HK-2 (cell line): ENCODE measurements at regions not wholly inside any gene's neighbourhood (a gene's known extent, or its start where the extent isn't known, plus 50 kb on each side); places are given as distances from the start of the nearest gene placed in this dataset.

Experiments used
- DNase-seq: peaks from one replicate; pipeline ENCODE4 v3.0.0-alpha.2; 2018; ENCODE audit not compliant: unreplicated experiment

DNA sequence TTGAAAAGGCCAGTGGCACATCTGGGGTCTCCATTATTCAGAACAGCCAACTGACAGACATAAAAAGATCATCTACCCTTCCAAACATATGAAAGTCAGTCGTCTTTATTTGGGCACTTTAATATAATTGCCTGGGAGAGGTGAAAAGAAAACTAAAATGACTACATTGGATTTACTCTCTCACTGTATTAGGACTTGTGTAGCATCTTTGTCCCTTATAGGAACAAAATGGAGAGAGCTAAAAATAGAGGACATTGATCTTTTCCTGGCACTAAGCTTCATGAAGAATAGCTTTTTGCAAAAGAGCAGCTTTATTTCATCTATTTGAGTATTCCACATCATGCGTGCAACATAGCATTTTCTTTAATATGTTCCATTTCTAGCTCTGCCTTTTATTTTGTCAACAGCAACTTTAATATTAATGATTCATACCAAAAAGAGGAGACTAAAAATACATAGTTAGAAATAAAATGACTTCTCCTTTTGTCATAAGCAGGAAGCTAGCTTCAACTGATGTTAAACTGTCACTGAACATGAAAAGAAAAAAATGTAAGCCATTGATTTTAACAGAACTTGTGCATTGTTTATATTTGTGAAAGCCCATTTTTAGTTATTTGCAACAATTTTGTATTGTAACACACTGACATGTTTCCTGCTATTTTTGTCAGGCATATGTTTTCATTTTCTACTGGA, 254.6 kb downstream of the SEC23A start:
- no peak for DNase-seq

DNA sequence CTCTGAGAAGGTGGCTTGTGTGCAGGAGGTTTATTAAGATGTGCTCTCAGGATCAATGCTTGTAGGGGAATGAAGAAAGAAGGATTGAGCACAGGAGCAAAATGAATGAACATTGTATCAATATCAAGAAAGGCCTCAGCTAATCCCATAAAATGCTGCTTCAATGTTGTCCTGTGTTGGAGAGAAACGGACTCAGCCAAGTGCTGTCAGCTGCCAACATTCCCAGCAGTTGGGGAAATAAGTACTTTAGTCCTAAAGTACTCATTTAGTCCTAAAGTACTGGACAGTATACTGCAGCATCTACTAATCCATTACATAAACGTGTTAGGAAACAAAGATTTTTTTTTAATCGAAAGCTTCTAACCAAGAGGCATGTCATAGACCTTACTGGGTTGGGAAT, 255.9 kb downstream of the SEC23A start:
- no peak for DNase-seq

DNA sequence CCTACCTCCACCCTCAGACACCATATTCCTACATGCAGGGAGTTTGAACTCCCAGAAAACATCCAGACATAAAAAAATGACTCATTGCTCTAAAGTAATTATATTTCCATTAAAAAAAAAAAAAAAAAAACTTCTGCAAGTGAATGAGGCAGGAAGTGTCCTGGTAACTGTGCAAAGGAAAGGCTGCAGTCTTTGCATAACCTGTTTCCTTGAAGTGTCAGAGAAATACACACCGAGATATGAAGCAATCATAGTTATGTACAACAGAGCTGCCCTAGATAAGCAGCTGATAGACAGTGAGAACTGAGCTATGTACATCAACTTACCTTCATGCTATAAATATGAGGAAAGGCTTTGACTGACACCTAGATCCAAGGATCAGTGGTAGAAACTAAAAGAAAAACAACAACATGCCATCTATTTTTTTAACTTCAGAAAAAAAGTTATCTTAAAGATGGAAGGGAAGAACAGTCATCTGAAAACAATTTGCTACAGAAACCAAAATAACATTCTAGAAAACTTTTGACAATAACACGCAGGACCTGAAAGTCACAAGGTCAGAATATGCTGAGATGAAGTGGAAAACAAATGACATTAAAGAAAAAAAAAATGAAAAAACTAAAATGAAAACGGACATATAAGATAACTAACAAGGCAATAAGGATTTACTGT, 263.2 kb downstream of the SEC23A start:
- DNase-seq = no peak

DNA sequence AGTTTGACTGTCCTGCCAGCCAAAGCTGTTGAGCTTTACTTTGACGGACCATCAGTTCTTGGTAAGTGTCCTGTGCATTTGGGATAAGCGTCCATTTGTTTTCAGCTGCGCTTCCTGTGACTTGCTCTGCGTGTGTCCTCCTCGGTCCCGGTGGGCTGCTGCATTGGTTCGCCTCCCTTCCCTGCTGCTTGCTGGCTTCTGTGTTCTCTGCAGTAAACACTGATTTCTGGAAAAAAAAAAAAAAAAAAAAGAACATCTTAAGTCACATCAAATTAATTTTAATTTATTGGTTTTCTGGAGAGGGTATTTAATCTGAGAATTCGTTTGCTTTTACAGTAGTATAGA, 264.1 kb downstream of the SEC23A start:
- DNase-seq = no peak

DNA sequence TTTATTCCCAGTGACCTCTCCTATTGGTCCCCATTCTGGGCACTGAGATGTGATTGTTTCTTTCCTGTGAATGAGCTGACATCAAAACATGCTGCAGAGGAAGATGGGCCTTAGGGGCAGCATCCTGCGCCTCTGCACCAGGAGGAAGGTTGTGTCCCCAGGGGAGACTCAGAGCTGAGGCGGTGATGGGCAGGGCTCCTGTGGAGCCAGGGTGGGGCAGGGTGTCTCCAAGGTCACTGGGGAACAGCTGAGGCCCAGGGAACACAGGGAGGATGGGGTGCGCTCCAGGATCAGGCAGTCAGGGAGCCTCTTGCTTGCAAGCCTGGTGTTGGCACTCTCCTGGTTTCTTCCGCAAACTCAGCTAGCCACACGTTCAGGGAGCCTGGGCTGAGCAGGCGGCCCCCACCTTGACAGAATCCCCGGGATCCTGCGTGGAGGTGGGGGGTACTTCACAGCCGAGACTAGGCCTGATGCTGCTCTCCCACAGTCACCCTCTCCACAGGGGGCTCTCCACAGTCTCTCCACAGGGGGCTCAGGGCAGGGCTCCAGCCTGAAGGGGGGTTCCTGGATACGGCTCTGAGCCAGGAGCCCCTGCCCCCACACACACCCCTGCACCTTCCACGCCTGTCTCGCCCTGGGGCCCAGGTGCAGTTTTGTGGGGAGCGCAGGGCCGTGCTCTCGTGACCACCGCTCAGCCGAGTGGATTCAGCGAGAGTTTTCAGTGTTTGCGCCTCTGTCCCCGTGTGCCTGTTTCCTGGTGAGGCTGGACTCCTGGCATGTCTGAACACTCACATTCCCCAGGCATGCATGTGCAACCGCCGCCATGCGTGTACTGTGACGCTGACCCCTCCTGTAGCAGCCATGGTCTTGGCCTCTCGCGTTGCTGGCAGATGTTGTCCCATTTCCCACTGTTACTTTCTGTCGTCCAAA, 264.7 kb downstream of the SEC23A start:
- DNase-seq = no peak

DNA sequence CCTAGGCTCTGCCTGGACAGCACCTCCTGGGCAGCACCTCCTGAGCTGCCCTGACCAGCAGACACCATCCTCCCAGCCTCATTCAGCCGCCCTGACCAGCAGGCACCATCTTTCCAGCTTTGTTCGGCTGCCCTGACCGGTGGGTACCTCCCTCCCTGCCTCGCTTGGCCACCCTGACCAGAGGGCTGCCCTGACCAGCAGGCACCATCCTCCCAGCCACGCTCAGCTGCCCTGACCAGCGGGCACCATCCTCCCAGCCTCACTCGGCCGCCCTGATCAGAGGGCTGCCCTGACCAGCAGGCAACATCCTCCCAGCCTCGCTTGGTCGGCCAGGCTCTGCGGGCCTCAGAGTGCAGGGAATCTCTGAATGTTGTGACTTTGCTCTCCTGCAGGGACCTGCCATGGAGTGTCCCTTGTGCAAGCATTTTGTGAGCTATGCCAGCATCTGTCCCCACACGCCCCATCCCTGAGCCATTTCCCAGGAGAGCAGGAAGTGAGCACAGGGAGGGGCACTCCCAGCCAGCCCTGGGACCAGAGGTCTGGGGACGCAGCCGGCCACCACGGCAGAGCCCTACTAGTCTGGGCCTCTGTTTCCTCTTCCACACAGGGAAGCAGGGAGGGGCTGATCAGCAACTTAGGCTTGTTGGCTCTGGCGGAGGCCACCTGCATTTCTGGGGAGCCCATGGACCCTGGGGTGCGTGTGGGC, 265.5 kb downstream of the SEC23A start:
- DNase-seq = no peak

DNA sequence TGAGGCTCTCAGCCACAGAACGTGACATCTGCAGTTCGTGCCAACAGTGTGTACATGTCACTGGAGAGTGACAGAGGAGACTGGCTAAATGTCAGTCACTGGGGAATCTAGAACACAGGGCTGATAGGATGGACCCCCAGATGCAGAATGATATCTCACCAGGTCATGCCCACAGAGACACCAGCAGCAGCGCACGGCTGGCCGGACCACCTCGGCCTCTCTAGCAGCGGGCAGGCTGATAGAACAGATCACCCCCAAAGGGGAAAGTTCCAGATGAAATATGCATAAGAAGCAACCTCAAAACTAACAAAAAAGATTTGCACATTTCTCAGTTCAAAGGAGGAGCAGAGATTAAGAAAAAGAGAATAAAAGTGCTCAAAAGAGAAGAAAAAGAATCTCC, 266.5 kb downstream of the SEC23A start:
- DNase-seq = no peak

DNA sequence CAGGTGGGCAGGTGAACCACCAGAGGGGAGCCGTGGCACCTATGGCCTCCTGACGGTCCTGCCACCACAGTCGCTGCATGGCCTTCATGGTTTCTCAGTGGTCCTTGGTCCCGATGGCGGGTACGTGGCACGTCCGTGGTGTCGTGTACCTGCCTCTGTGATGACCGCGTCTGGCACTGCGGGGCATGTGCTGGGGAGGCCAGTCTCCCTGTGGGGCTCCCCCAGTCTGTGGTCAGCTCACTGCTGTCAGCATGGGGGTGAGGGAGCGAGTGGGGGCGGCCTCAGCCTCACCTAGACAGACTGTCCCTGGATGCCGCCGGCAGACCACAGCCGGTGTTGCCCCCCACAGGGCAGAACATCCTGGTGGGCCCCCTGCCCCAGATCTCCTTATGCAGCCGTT, 267.2 kb downstream of the SEC23A start:
- DNase-seq = no peak

DNA sequence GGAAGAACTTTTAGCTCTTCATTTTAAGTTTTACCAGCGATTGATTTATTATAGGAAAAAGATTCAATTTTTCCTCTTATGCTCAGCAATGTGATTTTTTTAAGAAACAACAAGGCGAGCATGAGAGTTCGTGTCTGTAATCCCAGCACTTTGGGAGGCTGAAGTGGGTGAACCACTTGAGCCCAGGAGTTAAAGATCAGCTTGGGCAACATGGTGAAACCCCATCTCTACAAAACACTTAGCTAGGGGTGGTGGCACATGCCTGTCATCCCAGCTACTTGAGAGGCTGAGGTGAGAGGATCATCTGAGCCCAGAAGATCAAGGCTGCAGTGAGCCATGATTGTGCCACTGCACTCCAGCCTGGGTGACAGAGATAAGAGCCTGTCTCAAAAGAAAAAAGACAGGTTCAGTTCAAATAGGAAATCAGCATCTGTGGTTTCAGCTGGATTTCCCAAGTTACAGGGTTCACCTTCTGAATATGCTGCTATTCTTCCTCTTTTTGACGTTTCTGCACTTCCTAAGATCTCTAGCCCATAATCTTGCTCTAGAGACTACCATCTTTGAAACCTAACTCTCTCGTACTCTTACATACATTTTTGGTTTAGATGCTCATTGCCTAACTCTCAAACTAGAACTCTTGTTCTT, 274.7 kb downstream of the SEC23A start:
- no peak for DNase-seq

DNA sequence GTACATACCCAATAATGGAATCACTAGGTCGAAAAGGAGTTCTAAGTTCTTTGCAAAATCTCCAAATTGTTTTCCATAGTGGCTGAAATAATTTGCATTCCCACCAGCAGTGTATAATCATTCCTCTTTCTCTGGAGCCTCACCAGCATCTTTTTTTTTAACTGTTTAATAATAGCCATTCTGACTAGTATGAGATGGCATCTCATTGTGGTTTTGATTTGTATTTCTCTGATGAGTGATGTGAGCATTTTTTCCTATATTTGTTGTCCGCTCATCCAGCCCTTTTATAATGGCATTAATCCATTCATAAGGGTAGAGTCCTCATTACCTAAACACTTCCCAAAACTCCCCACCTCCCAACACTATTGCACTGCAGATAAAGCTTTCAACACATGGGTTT, 278.3 kb downstream of the SEC23A start:
- DNase-seq = no peak

DNA sequence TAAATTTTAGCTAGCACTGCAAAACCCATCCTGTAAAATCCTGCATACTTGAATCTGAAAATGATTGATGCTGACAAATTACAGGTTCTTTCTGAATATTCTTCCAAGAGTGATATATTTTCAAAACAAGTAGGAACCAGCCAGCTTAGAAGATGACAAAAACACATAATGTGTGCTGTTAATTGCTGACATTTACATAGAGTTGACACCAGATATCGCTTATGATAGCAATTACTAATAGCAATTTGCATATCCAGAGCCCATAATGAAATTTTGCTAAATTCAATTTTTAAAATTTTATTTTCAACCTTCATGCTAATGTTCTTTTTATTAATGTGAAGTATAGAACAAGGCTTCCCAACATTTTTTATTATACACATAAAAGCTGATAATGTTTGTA, 284.5 kb downstream of the SEC23A start:
- DNase-seq = no peak

DNA sequence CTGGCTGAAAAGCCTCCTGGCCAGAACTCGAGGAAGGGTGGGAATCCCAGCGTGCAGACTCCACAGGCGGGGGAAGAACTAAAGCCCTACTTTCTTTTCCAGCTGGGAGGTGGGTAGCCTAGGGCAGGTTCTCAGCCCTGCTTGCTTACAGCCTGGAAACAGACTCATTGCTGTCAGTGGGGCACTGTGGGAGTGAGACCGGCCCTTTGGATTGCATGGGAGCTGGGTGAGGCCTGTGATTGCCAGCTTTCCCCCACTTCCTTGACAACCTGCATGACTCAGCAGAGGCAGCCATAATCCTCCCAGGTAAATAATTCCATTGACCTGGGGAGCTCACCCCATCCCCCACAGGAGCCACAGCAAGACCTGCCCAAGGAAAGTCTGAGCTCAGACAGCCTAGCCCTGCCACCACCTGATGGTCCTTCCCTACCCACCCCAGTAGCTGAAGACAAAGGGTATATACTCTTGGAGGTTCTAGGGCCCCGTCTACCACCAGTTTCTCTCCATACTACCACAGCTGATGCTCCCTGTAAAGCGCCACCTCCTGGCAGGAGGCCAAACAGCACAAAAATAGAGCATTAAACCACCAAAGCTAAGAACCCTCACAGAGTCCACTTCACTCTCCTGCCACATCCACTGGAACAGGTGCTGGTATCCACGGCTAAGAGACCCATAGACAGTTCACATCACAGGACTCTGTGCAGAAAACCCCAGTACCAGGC, 294.1 kb downstream of the SEC23A start:
- peak; percentile 2 for DNase-seq

DNA sequence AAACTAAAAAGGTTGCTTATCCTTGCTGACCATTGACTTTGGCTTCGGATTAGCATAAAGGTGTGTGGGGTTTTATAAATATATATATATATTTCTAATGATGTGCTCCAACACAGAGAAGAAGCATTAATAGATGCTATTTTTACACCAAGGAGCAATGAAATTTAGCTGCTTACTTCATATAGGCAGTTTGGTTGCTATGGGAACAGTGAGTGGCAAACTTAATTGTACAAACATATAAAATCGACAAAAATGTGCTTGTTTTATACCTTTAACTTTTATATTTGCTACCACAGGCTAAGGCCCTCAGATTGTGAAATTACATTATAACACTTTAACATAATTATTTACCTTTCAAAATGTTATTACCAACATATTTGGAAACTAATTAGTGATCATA, 303.4 kb downstream of the SEC23A start:
- no peak for DNase-seq

DNA sequence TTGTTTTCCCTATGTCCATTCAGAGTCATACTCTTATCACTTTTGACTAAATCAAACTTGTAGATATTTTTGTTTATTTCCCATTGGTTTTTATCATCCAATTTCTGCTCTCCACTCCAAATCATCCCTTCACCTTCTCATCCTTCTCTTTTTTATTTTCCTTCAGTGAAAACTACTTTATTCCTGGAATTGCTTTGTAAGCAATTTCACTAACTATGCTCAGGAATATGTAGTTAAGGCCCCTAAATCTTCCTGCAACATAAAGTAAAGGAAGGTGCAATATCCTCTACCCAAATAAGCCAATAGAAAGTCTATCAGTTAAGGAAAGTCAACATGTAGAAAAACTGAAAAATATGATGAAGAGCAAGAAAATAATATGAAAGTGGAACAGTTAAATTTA, 308.4 kb downstream of the SEC23A start:
- no peak for DNase-seq

DNA sequence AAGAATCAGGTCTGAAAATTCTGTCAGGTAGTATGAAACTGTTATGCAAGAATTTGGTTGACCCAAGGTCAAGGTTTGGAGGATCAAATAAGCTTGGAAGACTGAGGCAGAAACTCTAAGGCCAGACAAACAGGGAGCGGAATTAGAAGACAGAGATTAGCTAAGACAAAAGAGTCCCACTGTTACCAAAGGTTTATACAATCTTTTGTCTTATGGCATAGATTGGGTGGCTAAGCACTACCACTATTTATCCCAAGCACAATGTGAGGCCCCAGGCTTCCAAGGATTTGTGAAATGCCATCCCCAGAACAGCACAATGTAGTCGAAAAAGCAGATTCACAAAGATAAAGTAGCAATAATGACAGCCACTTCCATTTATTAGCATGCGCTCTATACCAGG, 311.2 kb downstream of the SEC23A start:
- no peak for DNase-seq

DNA sequence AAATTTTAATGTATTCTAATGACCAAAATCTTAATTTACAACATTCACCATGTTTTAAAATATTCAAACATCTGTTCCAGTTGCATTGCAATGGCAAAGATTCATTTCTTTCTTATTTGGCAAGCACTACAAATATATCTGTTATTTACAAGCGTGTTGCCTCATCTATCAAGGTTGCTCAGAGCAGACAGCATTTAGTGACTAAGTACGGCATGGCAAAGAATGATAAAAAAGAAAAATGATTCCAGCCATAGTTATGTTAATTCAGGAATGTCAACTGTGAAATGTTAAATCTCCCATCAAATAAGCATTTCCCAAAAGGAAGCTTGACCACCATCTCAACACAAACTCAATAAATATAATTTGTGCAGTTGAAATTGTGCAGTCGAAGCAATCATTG, 312.1 kb downstream of the SEC23A start:
- no peak for DNase-seq

DNA sequence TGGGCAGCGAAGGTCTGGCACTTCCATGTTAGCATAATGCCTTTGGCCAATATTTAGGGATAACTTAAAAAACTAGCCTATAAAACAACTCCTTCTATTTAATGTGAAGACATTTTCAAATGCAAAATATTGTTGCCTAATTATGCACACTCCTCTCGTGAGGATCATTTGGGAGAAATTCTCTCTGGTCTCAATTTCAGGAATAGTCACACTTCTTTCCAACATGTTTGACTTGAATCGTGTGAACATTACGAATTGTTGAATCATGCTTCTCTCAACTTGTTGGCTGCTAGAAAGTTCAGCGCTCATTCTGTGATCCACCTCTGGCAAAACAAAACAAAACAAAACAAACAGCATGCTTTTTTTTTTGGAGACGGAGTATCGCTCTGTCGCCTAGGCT, 313.2 kb downstream of the SEC23A start:
- DNase-seq = no peak

DNA sequence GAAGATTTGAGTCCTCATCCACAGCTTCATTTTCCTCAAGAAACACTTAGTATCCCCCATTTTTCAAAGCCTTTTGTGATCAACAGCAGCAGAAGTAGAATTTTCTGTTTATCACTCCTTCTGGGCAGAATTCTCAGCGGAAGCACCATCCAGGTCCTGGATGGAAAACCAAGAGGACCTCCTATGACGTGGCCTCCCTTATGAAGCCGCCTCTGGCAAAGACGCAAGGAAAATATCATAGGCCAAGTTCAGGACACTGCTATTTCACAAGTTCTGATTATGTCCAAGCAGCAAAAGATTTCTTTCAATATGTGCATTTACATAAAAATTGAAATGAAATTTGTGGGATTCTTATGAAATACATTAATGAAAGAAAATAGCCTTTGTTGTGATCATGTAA, 315.0 kb downstream of the SEC23A start:
- no peak for DNase-seq

DNA sequence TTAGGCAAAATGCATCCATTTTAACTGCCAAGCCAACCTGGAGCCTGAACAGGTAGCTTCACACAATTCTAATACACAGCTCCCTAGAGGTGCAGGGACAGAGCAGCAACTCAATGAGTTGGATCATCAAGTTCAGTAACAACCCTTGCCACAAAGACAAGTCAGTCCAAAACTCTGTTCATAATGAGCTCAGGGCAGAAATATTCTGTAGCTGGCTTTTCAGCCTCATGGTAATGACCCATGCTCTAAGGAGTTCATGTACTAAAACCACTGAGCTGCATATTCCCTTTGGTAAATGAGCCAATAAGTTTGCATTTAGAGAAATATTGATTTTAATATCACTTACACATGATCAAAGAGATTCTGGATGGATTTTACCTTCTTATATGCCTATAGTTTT, 316.1 kb downstream of the SEC23A start:
- no peak for DNase-seq

DNA sequence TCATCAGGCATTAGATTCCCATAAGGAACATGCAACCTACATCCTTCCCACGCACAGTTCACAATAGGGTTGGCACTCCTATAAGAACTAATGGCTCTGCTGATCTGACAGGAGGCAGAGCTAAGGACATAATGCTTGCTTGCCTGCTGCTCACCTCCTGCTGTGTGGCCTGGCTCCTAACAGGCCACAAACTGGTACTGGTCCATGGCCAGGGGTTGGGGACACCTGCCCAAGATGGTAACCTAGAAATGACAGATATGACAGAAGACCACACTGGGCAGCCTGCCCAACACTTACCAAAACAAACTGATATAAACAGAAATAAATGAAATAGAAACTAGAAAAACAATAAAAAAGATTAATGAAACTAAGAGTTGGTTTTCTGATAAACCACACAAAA, 325.6 kb downstream of the SEC23A start:
- no peak for DNase-seq

DNA sequence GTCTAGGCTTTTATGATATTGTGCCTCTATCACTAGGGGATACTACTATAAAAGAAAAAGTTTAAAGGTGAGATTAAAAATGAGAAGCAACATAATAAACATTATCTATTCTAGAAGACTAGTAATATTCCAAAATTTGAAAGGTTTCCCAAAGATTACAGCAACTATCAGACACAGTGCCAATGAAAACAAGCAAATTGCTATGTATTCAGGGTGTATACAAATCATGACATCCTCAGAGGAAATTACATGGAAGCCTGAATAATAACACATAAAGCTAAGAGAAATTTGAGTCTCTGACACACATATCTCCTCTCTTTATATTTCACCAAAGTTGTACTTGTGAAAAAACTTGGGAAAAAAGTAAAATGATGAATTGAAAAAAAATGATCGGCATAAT, 327.0 kb downstream of the SEC23A start:
- no peak for DNase-seq
